K562 (cell line): ENCODE measurements at regions not wholly inside any gene's neighbourhood (a gene's known extent, or its start where the extent isn't known, plus 50 kb on each side); places are given as distances from the start of the nearest gene placed in this dataset.

Experiments used
- ATAC-seq: fragments of 200-7000 bp; cut with Tn5 transposase; 3 replicates; pipeline ENCODE4 v1.9.1; 2020; ENCODE audit warnings: moderate library complexity
- BruUV-seq: library from RNA; stranded (reverse); fragments of 400-500 nt; replicated peaks from 2 replicates; lab custom pipeline; 2021; lab: Mats Ljungman, UMichigan
- CTCF ChIA-PET: fragments of 300-600 bp; formaldehyde crosslinking; extraction: SDS; loops from one replicate; lab custom pipeline; 2021; ENCODE audit warnings: low intra/inter-chr PET ratio; lab: Yijun Ruan, JAX
- POLR2A ChIA-PET: fragments of 300-600, 350-650 bp; sonication (Branson Sonifier 250); formaldehyde crosslinking; extraction: SDS; loops from one replicate; lab custom pipeline; 2021; ENCODE audit warnings: antibody characterized with exemption, inconsistent platforms; lab: Yijun Ruan, JAX
- DNase-seq, 4 experiments: peaks; one replicate each; pipeline versions ENCODE4 v3.0.0 to v3.0.0-alpha.2; 2011 to 2018; ENCODE audit warnings: low spot score in 3 of 4, mixed read lengths in 3 of 4; ENCODE audit errors: extremely low read depth in 1 of 4
- FAIRE-seq: peaks from 2 replicates; lab custom pipeline; 2011; peaks lifted over from hg19 to GRCh38; lab: Jason Lieb, UNC
- H2AFZ ChIP-seq: 2 replicates; pipeline ENCODE4 v1.6.0; 2011; ENCODE audit warnings: low read depth, low read length, control low read depth, inconsistent platforms
- H3K27ac ChIP-seq: fragments of 200-600 bp; 3 replicates; pipeline ENCODE4 v1.8.0; 2011; ENCODE audit warnings: low read depth, mild to moderate bottlenecking, control low read depth, inconsistent platforms, low read length, moderate library complexity, mixed read lengths; ENCODE audit errors: extremely low read depth
- H3K27me3 ChIP-seq, 2 experiments: fragments of 300-600 bp in 1 of 2; 2 replicates in 1 of 2; 3 replicates in 1 of 2; pipeline versions ENCODE4 v1.6.0 to v1.8.0; 2011; ENCODE audit warnings: inconsistent platforms in 2 of 2, low read length in 2 of 2, mild to moderate bottlenecking in 1 of 2, mixed read lengths in 1 of 2, moderate library complexity in 1 of 2; ENCODE audit not compliant: control insufficient read depth in 2 of 2, insufficient read depth in 2 of 2
- H3K36me3 ChIP-seq: fragments of 300-600 bp; 3 replicates; pipeline ENCODE4 v1.8.0; 2011; ENCODE audit warnings: mild to moderate bottlenecking, low read length, inconsistent platforms; ENCODE audit not compliant: control insufficient read depth, insufficient read depth
- H3K4me1 ChIP-seq, 2 experiments: fragments of 200-600 bp in 1 of 2; replicated peaks in 1 of 2; 2 replicates in 1 of 2; 3 replicates in 1 of 2; pipeline versions ENCODE4 v1.5.1 to v1.8.0; 2011; ENCODE audit warnings: inconsistent platforms in 2 of 2, low read length in 2 of 2, mild to moderate bottlenecking in 1 of 2, mixed read lengths in 1 of 2, moderate library complexity in 1 of 2; ENCODE audit not compliant: control insufficient read depth in 2 of 2, insufficient read depth in 2 of 2
- H3K4me2 ChIP-seq: 2 replicates; pipeline ENCODE4 v1.6.1; 2011; ENCODE audit warnings: low read length, control low read depth, inconsistent platforms, mixed read lengths; ENCODE audit not compliant: insufficient read depth
- H3K4me3 ChIP-seq: fragments of 200-600 bp; sonication (generic), shearing (Covaris generic); 2 replicates; pipeline ENCODE4 v1.5.1; 2016; ENCODE audit warnings: control low read depth, inconsistent platforms
- H3K79me2 ChIP-seq: fragments of 200-600 bp; 3 replicates; pipeline ENCODE4 v1.8.0; 2011; ENCODE audit warnings: low read length, inconsistent platforms; ENCODE audit not compliant: control insufficient read depth, insufficient read depth
- H3K9ac ChIP-seq, 2 experiments: 2 replicates each; pipeline versions ENCODE4 v1.6.0 to v1.6.1; 2011; ENCODE audit warnings: low read depth in 2 of 2, low read length in 2 of 2, control low read depth in 1 of 2, inconsistent platforms in 1 of 2, mild to moderate bottlenecking in 1 of 2, mixed read lengths in 1 of 2; ENCODE audit not compliant: insufficient read depth in 1 of 2
- H3K9me1 ChIP-seq: one replicate; pipeline ENCODE4 v1.6.0; 2011; ENCODE audit warnings: inconsistent platforms, mild to moderate bottlenecking, low read length, moderate library complexity; ENCODE audit not compliant: control insufficient read depth, insufficient read depth
- H3K9me3 ChIP-seq: replicated peaks from 2 replicates; pipeline ENCODE4 v1.5.1; 2011; ENCODE audit warnings: low read depth, low read length, inconsistent platforms; ENCODE audit not compliant: control insufficient read depth, insufficient read depth
- H4K20me1 ChIP-seq: replicated peaks from 2 replicates; pipeline ENCODE4 v1.6.1; 2011; ENCODE audit warnings: low read length, inconsistent platforms, mixed read lengths; ENCODE audit not compliant: control insufficient read depth, insufficient read depth
- ATF3 ChIP-seq, 2 experiments: fragments of 450-650 bp in 1 of 2; sonication (generic) in 1 of 2; formaldehyde crosslinking in 1 of 2; IDR thresholded peaks in 1 of 2; conservative IDR thresholded peaks in 1 of 2; 2 replicates each; pipeline versions ENCODE4 v1.6.1 to v1.8.1; 2016 to 2023; ENCODE audit warnings: mild to moderate bottlenecking in 2 of 2, moderate library complexity in 2 of 2, inconsistent platforms in 1 of 2, missing genetic modification reagents in 1 of 2
- E2F4 ChIP-seq: sonication (generic); formaldehyde crosslinking; IDR thresholded peaks from 2 replicates; pipeline ENCODE4 v1.8.0; 2022; ENCODE audit warnings: mild to moderate bottlenecking, low read depth, missing genetic modification reagents
- GABPB1 ChIP-seq: sonication (generic); formaldehyde crosslinking; IDR thresholded peaks from 2 replicates; pipeline ENCODE4 v1.8.0; 2022; ENCODE audit warnings: mild to moderate bottlenecking, missing genetic modification reagents
- HIVEP1 ChIP-seq: fragments of 250-450 bp; sonication (Bioruptor Pico); IDR thresholded peaks from 2 replicates; pipeline ENCODE4 v1.4.0; 2020; ENCODE audit warnings: mild to moderate bottlenecking
- HOMEZ ChIP-seq: fragments of 250-450 bp; sonication (Bioruptor Pico); IDR thresholded peaks from 2 replicates; pipeline ENCODE4 v1.4.0; 2020; ENCODE audit warnings: mild to moderate bottlenecking, moderate library complexity
- KLF13 ChIP-seq: fragments of 450-650 bp; IDR thresholded peaks from 2 replicates; pipeline ENCODE4 v1.6.1; 2016; ENCODE audit warnings: missing genetic modification characterization, low read depth, mild to moderate bottlenecking, missing compliant biosample characterization, moderate library complexity, borderline replicate concordance
- MAFF ChIP-seq: IDR thresholded peaks from 2 replicates; pipeline ENCODE4 v1.6.1; 2012; ENCODE audit warnings: low read length, improper control_type of control experiment
- MAZ ChIP-seq, 2 experiments: fragments of 450-650 bp in 1 of 2; sonication (generic) in 1 of 2; formaldehyde crosslinking; IDR thresholded peaks in 1 of 2; conservative IDR thresholded peaks in 1 of 2; 2 replicates each; pipeline versions ENCODE4 v1.4.0 to v1.5.0; 2020; ENCODE audit warnings: mild to moderate bottlenecking in 1 of 2, missing genetic modification reagents in 1 of 2
- MIER1 ChIP-seq: fragments of 450-650 bp; IDR thresholded peaks from 2 replicates; pipeline ENCODE4 v1.6.1; 2016; ENCODE audit warnings: antibody characterized with exemption, mild to moderate bottlenecking, low read depth
- NCOA6 ChIP-seq: fragments of 450-650 bp; IDR thresholded peaks from 2 replicates; pipeline ENCODE4 v1.6.1; 2017; ENCODE audit warnings: mild to moderate bottlenecking
- POLR3G ChIP-seq: IDR thresholded peaks from 2 replicates; pipeline ENCODE4 v1.6.1; 2011; ENCODE audit not compliant: insufficient read length, insufficient replicate concordance; ENCODE audit errors: extremely low read depth
- RB1 ChIP-seq: fragments of 450-650 bp; IDR thresholded peaks from 2 replicates; pipeline ENCODE4 v1.6.1; 2017; ENCODE audit warnings: low read depth, mild to moderate bottlenecking
- SAFB2 ChIP-seq: fragments of 200-400 bp; formaldehyde crosslinking; IDR thresholded peaks from 2 replicates; pipeline ENCODE4 v1.6.1; 2018; ENCODE audit warnings: borderline replicate concordance, low read length, low read depth, moderate library complexity; ENCODE audit not compliant: severe bottlenecking
- TSC22D4 ChIP-seq: fragments of 450-650 bp; IDR thresholded peaks from 2 replicates; pipeline ENCODE4 v1.6.1; 2016; ENCODE audit warnings: missing genetic modification characterization, missing biosample characterization, control low read depth
- ZFPM2 ChIP-seq: fragments of 250-450 bp; sonication (Bioruptor Pico); IDR thresholded peaks from 2 replicates; pipeline ENCODE4 v1.5.1; 2022; ENCODE audit warnings: mild to moderate bottlenecking
- ZNF436 ChIP-seq: fragments of 250-450, 450-650 bp; sonication (Bioruptor Pico); formaldehyde crosslinking; IDR thresholded peaks from 2 replicates; pipeline ENCODE4 v1.7.0; 2020; ENCODE audit warnings: mild to moderate bottlenecking
- ZNF511 ChIP-seq: sonication (generic); formaldehyde crosslinking; IDR thresholded peaks from 2 replicates; pipeline ENCODE4 v1.8.0; 2022; ENCODE audit warnings: mild to moderate bottlenecking, missing genetic modification reagents
- ZNF561 ChIP-seq: fragments of 450-650 bp; formaldehyde crosslinking; conservative IDR thresholded peaks from 2 replicates; pipeline ENCODE4 v1.4.0; 2020; ENCODE audit warnings: mild to moderate bottlenecking, moderate library complexity
- WGBS: fragments of 100-300 bp; shearing (Covaris generic); methylation state at CpG from one replicate; pipeline ENCODE4 v1.1.6; 2016; ENCODE audit warnings: low coverage, mixed read lengths; ENCODE audit not compliant: insufficient coverage; ENCODE audit errors: missing lambda C conversion rate; 5-methylcytosine and 5-hydroxymethylcytosine counted together
- in situ Hi-C: fragments of 300-500 bp; cut with MboI; formaldehyde crosslinking; loops from 4 replicates; pipeline ENCODE4 v1.15.0; 2018; ENCODE audit warnings: inconsistent platforms, mixed read lengths
- intact Hi-C: fragments of 100-400 bp; cut with micrococcal nuclease; formaldehyde crosslinking; loops from 2 replicates; pipeline ENCODE4 v1.14.2; 2022

GRCh38 chr16:54342966-54343365 is 56.4 kb upstream of the IRX3 start:
- DNase-seq: no peak
- Histone ChIP-seq H3K27me3 (peaks cover 2 to 13% of the 10 kb centered on the region in 2 experiments; a peak in 4 of 5 replicates), H3K27ac (no peak overlapping the region), H3K9me1 (no peaks in the 10 kb centered on the region), H3K4me1 (no peaks in the 10 kb centered on the region), H3K9me3 (no peaks in the 10 kb centered on the region), H3K4me2 (no peak overlapping the region), H3K4me3 (no peak overlapping the region), H3K79me2 (no peaks in the 10 kb centered on the region), H4K20me1 (no peaks in the 10 kb centered on the region), H2AFZ (no peak overlapping the region), H3K36me3 (no peaks in the 10 kb centered on the region), H3K9ac (no peak overlapping the region)
- intact Hi-C loops: no loop called here
- ChIA-PET POLR2A (interaction anchor here (1.5 kb wide), 1 partner anchor 9 kb away, joined by 5 read pairs; no protein-coding TSS in a partner anchor), CTCF (no interaction called here)
- 0% methylated on average over 5 of the region's 5 CpGs for WGBS
- no peak for FAIRE-seq
- in situ Hi-C loops: no loop called here
- BruUV-seq: no TSS peak
- ATAC-seq: no peak
- TF ChIP-seq HIVEP1 (CRISPR knock-in tag) (no peak), MIER1 (no peak), ZFPM2 (CRISPR knock-in tag) (no peak), GABPB1 (CRISPR knock-in tag) (no peak), E2F4 (CRISPR knock-in tag) (no peak), ZNF436 (CRISPR knock-in tag) (no peak), HOMEZ (CRISPR knock-in tag) (no peak), ZNF511 (no peak), ATF3 (IDR thresholded peaks at IDR 0.05) (no peak), ATF3 (CRISPR knock-in tag; conservative IDR thresholded peaks at IDR 0.05) (no peak), MAFF (no peak), KLF13 (tag) (no peak), SAFB2 (no peak), ZNF561 (CRISPR knock-in tag) (no peak), POLR3G (no peak), NCOA6 (no peak), RB1 (no peak), MAZ (CRISPR knock-in tag; conservative IDR thresholded peaks at IDR 0.05 in 1 of 2, IDR thresholded peaks at IDR 0.05 in 1 of 2) (no peak), TSC22D4 (no peak)
